Upper lobe of right lung (tissue), 1 donor: ENCODE measurements at regions not wholly inside any gene's neighbourhood (a gene's known extent, or its start where the extent isn't known, plus 50 kb on each side); places are given as distances from the start of the nearest gene placed in this dataset.

Source experiments
- ATAC-seq: fragments of 200-7000 bp; cut with Tn5 transposase; one replicate; pipeline ENCODE4 v1.9.1; 2020; ENCODE audit warnings: mild to moderate bottlenecking, moderate library complexity
- DNase-seq: peaks from one replicate; pipeline ENCODE4 v3.0.0-alpha.2; 2020
- H3K27ac ChIP-seq: fragments of 200-600 bp; one replicate; pipeline ENCODE4 v1.8.0; 2022
- H3K27me3 ChIP-seq: fragments of 200-600 bp; one replicate; pipeline ENCODE4 v1.8.0; 2022; ENCODE audit warnings: mild to moderate bottlenecking
- H3K36me3 ChIP-seq: fragments of 200-600 bp; one replicate; pipeline ENCODE4 v1.8.0; 2022
- H3K4me1 ChIP-seq: fragments of 200-600 bp; one replicate; pipeline ENCODE4 v1.8.0; 2022
- H3K4me3 ChIP-seq: fragments of 200-600 bp; one replicate; pipeline ENCODE4 v1.8.0; 2022; ENCODE audit warnings: mild to moderate bottlenecking
- H3K9me3 ChIP-seq: fragments of 200-600 bp; one replicate; pipeline ENCODE4 v1.8.0; 2022
- CTCF ChIP-seq: fragments of 200-600 bp; IDR thresholded peaks from one replicate; pipeline ENCODE4 v1.8.0; 2022; ENCODE audit warnings: antibody characterized with exemption
- intact Hi-C: fragments of 100-400 bp; cut with DNase I; formaldehyde crosslinking; loops from one replicate; pipeline ENCODE4 v1.11.0; 2022
- donor health status: DM: no; HTN: yes; CAD: no; lungs with severe emphysema.

- intact Hi-C loops: no loop called here
- no peaks in the 10 kb centered on the region for H3K36me3 ChIP-seq
- DNase-seq: no peak
- ATAC-seq: no peak
- H3K9me3 ChIP-seq: no peaks in the 10 kb centered on the region
- TF ChIP-seq CTCF: no peak
- H3K27me3 ChIP-seq: no peaks in the 10 kb centered on the region
- H3K4me1 ChIP-seq: no peaks in the 10 kb centered on the region
- no peak overlapping the region for H3K4me3 ChIP-seq
- no peak overlapping the region for H3K27ac ChIP-seq
These were observed 89.9 kb upstream of the PPP1R3A start for GRCh38 chr7:114008696-114009095.

- Histone ChIP-seq H3K9me3 (no peaks in the 10 kb centered on the region), H3K4me1 (no peaks in the 10 kb centered on the region), H3K27me3 (no peaks in the 10 kb centered on the region), H3K36me3 (no peaks in the 10 kb centered on the region), H3K4me3 (no peak overlapping the region), H3K27ac (no peak overlapping the region)
- no peak for DNase-seq
- intact Hi-C loops: no loop called here
- no peak for ATAC-seq
- no peak for TF ChIP-seq CTCF
These were observed 88.6 kb upstream of the PPP1R3A start for GRCh38 chr7:114007386-114007785.

GRCh38 chr7:113998934-113999333 is 80.1 kb upstream of the PPP1R3A start:
- Histone ChIP-seq H3K27ac (no peak overlapping the region), H3K9me3 (no peaks in the 10 kb centered on the region), H3K36me3 (no peaks in the 10 kb centered on the region), H3K4me3 (no peak overlapping the region), H3K4me1 (no peaks in the 10 kb centered on the region), H3K27me3 (no peaks in the 10 kb centered on the region)
- DNase-seq: no peak
- ATAC-seq: no peak
- TF ChIP-seq CTCF: no peak
- intact Hi-C loops: no loop called here

GRCh38 chr7:113996405-113996804 is 77.6 kb upstream of the PPP1R3A start:
- H3K36me3 ChIP-seq: no peaks in the 10 kb centered on the region
- no peak for DNase-seq
- no peak for TF ChIP-seq CTCF
- H3K9me3 ChIP-seq: no peaks in the 10 kb centered on the region
- H3K27me3 ChIP-seq: no peaks in the 10 kb centered on the region
- no peak for ATAC-seq
- no peak overlapping the region for H3K27ac ChIP-seq
- no peaks in the 10 kb centered on the region for H3K4me1 ChIP-seq
- intact Hi-C loops: no loop called here
- H3K4me3 ChIP-seq: no peak overlapping the region

GRCh38 chr7:113986216-113986615 is 67.4 kb upstream of the PPP1R3A start:
- Histone ChIP-seq H3K27me3 (no peaks in the 10 kb centered on the region), H3K4me3 (no peak overlapping the region), H3K27ac (no peak overlapping the region), H3K9me3 (no peaks in the 10 kb centered on the region), H3K4me1 (no peaks in the 10 kb centered on the region), H3K36me3 (no peaks in the 10 kb centered on the region)
- TF ChIP-seq CTCF: no peak
- intact Hi-C loops: no loop called here
- no peak for DNase-seq
- ATAC-seq: no peak

GRCh38 chr7:113976508-113976907 is 57.7 kb upstream of the PPP1R3A start:
- Histone ChIP-seq H3K4me3 (no peak overlapping the region), H3K27ac (no peak overlapping the region), H3K36me3 (no peaks in the 10 kb centered on the region), H3K4me1 (no peaks in the 10 kb centered on the region), H3K9me3 (no peaks in the 10 kb centered on the region), H3K27me3 (no peaks in the 10 kb centered on the region)
- DNase-seq (no peak), ATAC-seq (no peak)
- intact Hi-C loops: no loop called here
- no peak for TF ChIP-seq CTCF
